COLO668 (cell line): ENCODE measurements at regions not wholly inside any gene's neighbourhood (a gene's known extent, or its start where the extent isn't known, plus 50 kb on each side); places are given as distances from the start of the nearest gene placed in this dataset.

Experiments used
- DNase-seq: peaks from one replicate; lab custom pipeline; 2025; ENCODE audit not compliant: unreplicated experiment; lab: John Stamatoyannopoulos, UW

GRCh38 chr3:152710549-152710948 is 124.4 kb upstream of the P2RY1 start:
- DNase-seq = no peak

- no peak for DNase-seq
Observed at GRCh38 chr3:152713989-152714388, 120.9 kb upstream of the P2RY1 start.

- DNase-seq = no peak
Observed at GRCh38 chr3:152714507-152714906, 120.4 kb upstream of the P2RY1 start.

- no peak for DNase-seq
Observed at GRCh38 chr3:152717252-152717651, 117.7 kb upstream of the P2RY1 start.

- DNase-seq = no peak
Observed at GRCh38 chr3:152718810-152719209, 116.1 kb upstream of the P2RY1 start.

GRCh38 chr3:152719264-152719663 is 115.7 kb upstream of the P2RY1 start:
- DNase-seq = no peak

- DNase-seq = no peak
Observed at GRCh38 chr3:152720951-152721718, 113.8 kb upstream of the P2RY1 start.

- DNase-seq = no peak
Observed at GRCh38 chr3:152724270-152724669, 110.7 kb upstream of the P2RY1 start.

GRCh38 chr3:152728231-152728980 is 106.5 kb upstream of the P2RY1 start:
- DNase-seq = no peak

GRCh38 chr3:152729906-152730305 is 105.0 kb upstream of the P2RY1 start:
- DNase-seq = no peak

- DNase-seq = no peak
Observed at GRCh38 chr3:152731511-152731910, 103.4 kb upstream of the P2RY1 start.

GRCh38 chr3:152733584-152734119 is 101.3 kb upstream of the P2RY1 start:
- no peak for DNase-seq

- DNase-seq = no peak
Observed at GRCh38 chr3:152737021-152737908, 97.7 kb upstream of the P2RY1 start.

GRCh38 chr3:152738656-152739055 is 96.3 kb upstream of the P2RY1 start:
- DNase-seq = no peak

- no peak for DNase-seq
Observed at GRCh38 chr3:152742368-152743347, 92.3 kb upstream of the P2RY1 start.

- DNase-seq = no peak
Observed at GRCh38 chr3:152745646-152746045, 89.3 kb upstream of the P2RY1 start.

- DNase-seq = no peak
Observed at GRCh38 chr3:152754303-152754702, 80.6 kb upstream of the P2RY1 start.

GRCh38 chr3:152756807-152757206 is 78.1 kb upstream of the P2RY1 start:
- no peak for DNase-seq

- no peak for DNase-seq
Observed at GRCh38 chr3:152760024-152760563, 74.8 kb upstream of the P2RY1 start.

GRCh38 chr3:152760591-152760990 is 74.3 kb upstream of the P2RY1 start:
- no peak for DNase-seq
